SK-N-MC (cell line): ENCODE measurements at regions not wholly inside any gene's neighbourhood (a gene's known extent, or its start where the extent isn't known, plus 50 kb on each side); places are given as distances from the start of the nearest gene placed in this dataset.

Source experiments
- DNase-seq: peaks from one replicate; pipeline ENCODE4 v3.0.0-alpha.2; 2011; ENCODE audit warnings: low read depth, low spot score
- H3K27ac ChIP-seq: fragments of 200-600 bp; sonication (generic); 2 replicates; pipeline ENCODE4 v1.5.1; 2016; ENCODE audit warnings: mixed run types
- H3K36me3 ChIP-seq: fragments of 200-600 bp; sonication (generic); 2 replicates; pipeline ENCODE4 v1.6.1; 2017; ENCODE audit warnings: antibody characterized with exemption, low read length, mixed read lengths; ENCODE audit not compliant: insufficient read depth
- H3K4me3 ChIP-seq: fragments of 200-600 bp; sonication (generic); 2 replicates; pipeline ENCODE4 v1.5.1; 2016
- H3K9ac ChIP-seq: fragments of 200-600 bp; sonication (generic); 2 replicates; pipeline ENCODE4 v1.8.0; 2017; ENCODE audit warnings: mixed run types, mixed read lengths; ENCODE audit not compliant: insufficient read length
- H3K9me3 ChIP-seq: fragments of 200-600 bp; sonication (generic); 2 replicates; pipeline ENCODE4 v1.6.1; 2017; ENCODE audit warnings: low read depth, mild to moderate bottlenecking, antibody characterized with exemption, low read length, moderate library complexity, mixed read lengths
- EZH2 ChIP-seq: fragments of 200-600 bp; sonication (generic); IDR thresholded peaks from one replicate; pipeline ENCODE4 v1.6.1; 2017; ENCODE audit warnings: antibody characterized with exemption
- FOXP2 ChIP-seq: optimal IDR thresholded peaks from 2 replicates; pipeline ENCODE3; 2011; ENCODE audit warnings: mild to moderate bottlenecking, moderate library complexity; ENCODE audit not compliant: insufficient read depth; ENCODE audit errors: extremely low read length, control extremely low read depth
- POLR2AphosphoS5 ChIP-seq: IDR thresholded peaks from 2 replicates; pipeline ENCODE4 v1.6.1; 2012; ENCODE audit warnings: mild to moderate bottlenecking, low read depth, low read length, borderline replicate concordance

GRCh38 chr20:12293900-12294299 is 376.2 kb downstream of the BTBD3 start:
- Histone ChIP-seq H3K9ac (no peak overlapping the region), H3K4me3 (no peak overlapping the region), H3K36me3 (no peaks in the 10 kb centered on the region), H3K27ac (no peak overlapping the region), H3K9me3 (no peaks in the 10 kb centered on the region)
- DNase-seq: no peak
- no peak for TF ChIP-seq FOXP2
- TF ChIP-seq POLR2AphosphoS5: no peak
- TF ChIP-seq EZH2: no peak

GRCh38 chr20:12294678-12295077 is 377.0 kb downstream of the BTBD3 start:
- TF ChIP-seq POLR2AphosphoS5: no peak
- no peak for TF ChIP-seq EZH2
- no peak for TF ChIP-seq FOXP2
- DNase-seq: no peak
- H3K9me3 ChIP-seq: no peaks in the 10 kb centered on the region
- no peak overlapping the region for H3K9ac ChIP-seq
- no peak overlapping the region for H3K27ac ChIP-seq
- no peak overlapping the region for H3K4me3 ChIP-seq
- H3K36me3 ChIP-seq: no peaks in the 10 kb centered on the region

GRCh38 chr20:12305188-12305950 is 387.7 kb downstream of the BTBD3 start:
- H3K36me3 ChIP-seq: no peaks in the 10 kb centered on the region
- DNase-seq: no peak
- TF ChIP-seq POLR2AphosphoS5 (no peak), FOXP2 (no peak), EZH2 (no peak)
- no peak overlapping the region for H3K9ac ChIP-seq
- no peak overlapping the region for H3K4me3 ChIP-seq
- no peak overlapping the region for H3K27ac ChIP-seq
- H3K9me3 ChIP-seq: no peaks in the 10 kb centered on the region

- Histone ChIP-seq H3K4me3 (no peak overlapping the region), H3K9me3 (no peaks in the 10 kb centered on the region), H3K36me3 (no peaks in the 10 kb centered on the region), H3K9ac (no peak overlapping the region), H3K27ac (no peak overlapping the region)
- TF ChIP-seq FOXP2 (no peak), EZH2 (no peak), POLR2AphosphoS5 (no peak)
- no peak for DNase-seq
Measured at GRCh38 chr20:12306107-12306506, 388.4 kb downstream of the BTBD3 start.

- Histone ChIP-seq H3K36me3 (no peaks in the 10 kb centered on the region), H3K9ac (no peak overlapping the region), H3K27ac (no peak overlapping the region), H3K4me3 (no peak overlapping the region), H3K9me3 (no peaks in the 10 kb centered on the region)
- TF ChIP-seq POLR2AphosphoS5 (no peak), FOXP2 (no peak)
- DNase-seq: no peak
Measured at GRCh38 chr20:12311094-12311865, 393.6 kb downstream of the BTBD3 start.

GRCh38 chr20:12315652-12316051 is 398.0 kb downstream of the BTBD3 start:
- Histone ChIP-seq H3K4me3 (no peak overlapping the region), H3K9ac (no peak overlapping the region), H3K36me3 (no peaks in the 10 kb centered on the region), H3K27ac (no peak overlapping the region), H3K9me3 (no peaks in the 10 kb centered on the region)
- TF ChIP-seq EZH2 (no peak), FOXP2 (no peak), POLR2AphosphoS5 (no peak)
- no peak for DNase-seq

- H3K4me3 ChIP-seq: no peak overlapping the region
Measured at GRCh38 chr20:12316794-12317193, 399.1 kb downstream of the BTBD3 start.

GRCh38 chr20:12317433-12317832 is 399.7 kb downstream of the BTBD3 start:
- H3K9ac ChIP-seq: no peak overlapping the region
- H3K9me3 ChIP-seq: no peaks in the 10 kb centered on the region
- no peaks in the 10 kb centered on the region for H3K36me3 ChIP-seq
- no peak overlapping the region for H3K27ac ChIP-seq
- H3K4me3 ChIP-seq: no peak overlapping the region
- no peak for TF ChIP-seq EZH2
- TF ChIP-seq FOXP2: no peak
- no peak for TF ChIP-seq POLR2AphosphoS5
- DNase-seq: no peak

More at GRCh38 chr20:12316794-12317193, 399.1 kb downstream of the BTBD3 start:
- Histone ChIP-seq H3K9me3 (no peaks in the 10 kb centered on the region), H3K36me3 (no peaks in the 10 kb centered on the region), H3K27ac (no peak overlapping the region), H3K9ac (no peak overlapping the region)
- DNase-seq: no peak
- TF ChIP-seq FOXP2 (no peak), POLR2AphosphoS5 (no peak), EZH2 (no peak)

GRCh38 chr20:12318043-12318442 is 400.4 kb downstream of the BTBD3 start:
- no peak overlapping the region for H3K4me3 ChIP-seq
- H3K27ac ChIP-seq: no peak overlapping the region
- no peak for DNase-seq
- H3K36me3 ChIP-seq: no peaks in the 10 kb centered on the region
- no peaks in the 10 kb centered on the region for H3K9me3 ChIP-seq
- TF ChIP-seq POLR2AphosphoS5 (no peak), EZH2 (no peak), FOXP2 (no peak)
- no peak overlapping the region for H3K9ac ChIP-seq
